ENCODE measurements at regions not wholly inside any gene's neighbourhood (a gene's known extent, or its start where the extent isn't known, plus 50 kb on each side); places are given as distances from the start of the nearest gene placed in this dataset.
"Not testable (repeated sequence)": the region's sequence is repeated elsewhere in the genome, so short reads cannot be mapped to it uniquely, and the experiment has no call there.

GRCh38 chr6:128711149-128711548 lies 171.8 kb upstream of the LAMA2 start:
- TF ChIP-seq CTCF (conservative IDR thresholded peaks at IDR 0.05; ENCODE audit: low read depth, low read length) (no peak), EZH2 (IDR thresholded peaks at IDR 0.05; ENCODE audit: borderline replicate concordance, low read depth, low read length, poor library complexity, severe bottlenecking) (no peak)
- Histone ChIP-seq H3K4me3 (ENCODE audit: low read depth, low read length, poor library complexity, severe bottlenecking) (no peak overlapping the region), H3K4me1 (ENCODE audit: insufficient read depth, low read length, poor library complexity, severe bottlenecking) (peaks cover 6% of the 10 kb centered on the region), H3K9me3 (ENCODE audit: low read depth, low read length, poor library complexity, severe bottlenecking) (no peaks in the 10 kb centered on the region), H3K27ac (ENCODE audit: low read depth, low read length, poor library complexity, severe bottlenecking) (no peak overlapping the region), H3K36me3 (ENCODE audit: insufficient read depth, low read length, poor library complexity, severe bottlenecking) (no peaks in the 10 kb centered on the region), H3K27me3 (replicated peaks; ENCODE audit: insufficient read depth, low read depth, low read length, poor library complexity) (no peaks in the 10 kb centered on the region)
- intact Hi-C loops (cut with micrococcal nuclease; ENCODE audit: unreplicated experiment) = no loop called here
- CTCF ChIA-PET = no interaction called here
- BruUV-seq (replicated peaks) = no TSS peak
- DNase-seq (ENCODE audit: low spot score) = no peak
- POLR2A ChIA-PET (ENCODE audit: low non-redundant PET) = no interaction called here

GRCh38 chr6:128710315-128710714 lies 172.6 kb upstream of the LAMA2 start:
- H3K9me3 ChIP-seq (ENCODE audit: low read depth, low read length, poor library complexity, severe bottlenecking) = no peaks in the 10 kb centered on the region
- POLR2A ChIA-PET (ENCODE audit: low non-redundant PET) = no interaction called here
- H3K27me3 ChIP-seq (replicated peaks; ENCODE audit: insufficient read depth, low read depth, low read length, poor library complexity) = no peaks in the 10 kb centered on the region
- intact Hi-C loops (cut with micrococcal nuclease; ENCODE audit: unreplicated experiment) = no loop called here
- H3K36me3 ChIP-seq (ENCODE audit: insufficient read depth, low read length, poor library complexity, severe bottlenecking) = no peaks in the 10 kb centered on the region
- TF ChIP-seq EZH2 (IDR thresholded peaks at IDR 0.05; ENCODE audit: borderline replicate concordance, low read depth, low read length, poor library complexity, severe bottlenecking) = no peak
- TF ChIP-seq CTCF (conservative IDR thresholded peaks at IDR 0.05; ENCODE audit: low read depth, low read length) = no peak
- peaks cover 6% of the 10 kb centered on the region for H3K4me1 ChIP-seq (ENCODE audit: insufficient read depth, low read length, poor library complexity, severe bottlenecking)
- no TSS peak for BruUV-seq (replicated peaks)
- H3K27ac ChIP-seq (ENCODE audit: low read depth, low read length, poor library complexity, severe bottlenecking) = no peak overlapping the region
- CTCF ChIA-PET = interaction anchor here (0.6 kb wide), 1 partner anchor 25 kb away, joined by 6 read pairs; no protein-coding TSS in a partner anchor
- H3K4me3 ChIP-seq (ENCODE audit: low read depth, low read length, poor library complexity, severe bottlenecking) = no peak overlapping the region
- DNase-seq (ENCODE audit: low spot score) = no peak

- ChIA-PET POLR2A (ENCODE audit: low non-redundant PET) (no interaction called here), CTCF (no interaction called here)
- Histone ChIP-seq H3K27ac (ENCODE audit: low read depth, low read length, poor library complexity, severe bottlenecking) (no peak overlapping the region), H3K27me3 (replicated peaks; ENCODE audit: insufficient read depth, low read depth, low read length, poor library complexity) (no peaks in the 10 kb centered on the region), H3K36me3 (ENCODE audit: insufficient read depth, low read length, poor library complexity, severe bottlenecking) (no peaks in the 10 kb centered on the region), H3K4me1 (ENCODE audit: insufficient read depth, low read length, poor library complexity, severe bottlenecking) (no peaks in the 10 kb centered on the region), H3K4me3 (ENCODE audit: low read depth, low read length, poor library complexity, severe bottlenecking) (no peak overlapping the region), H3K9me3 (ENCODE audit: low read depth, low read length, poor library complexity, severe bottlenecking) (no peaks in the 10 kb centered on the region)
- no peak for DNase-seq (ENCODE audit: low spot score)
- TF ChIP-seq CTCF (conservative IDR thresholded peaks at IDR 0.05; ENCODE audit: low read depth, low read length) = no peak
- no peak for TF ChIP-seq EZH2 (IDR thresholded peaks at IDR 0.05; ENCODE audit: borderline replicate concordance, low read depth, low read length, poor library complexity, severe bottlenecking)
- no TSS peak for BruUV-seq (replicated peaks)
- intact Hi-C loops (cut with micrococcal nuclease; ENCODE audit: unreplicated experiment) = no loop called here
These were observed 178.3 kb upstream of the LAMA2 start for GRCh38 chr6:128704601-128705000.

- H3K27ac ChIP-seq (ENCODE audit: low read depth, low read length, poor library complexity, severe bottlenecking); CTCF ChIA-PET; BruUV-seq (replicated peaks); H3K9me3 ChIP-seq (ENCODE audit: low read depth, low read length, poor library complexity, severe bottlenecking); intact Hi-C loops (cut with micrococcal nuclease; ENCODE audit: unreplicated experiment); H3K4me3 ChIP-seq (ENCODE audit: low read depth, low read length, poor library complexity, severe bottlenecking); H3K4me1 ChIP-seq (ENCODE audit: insufficient read depth, low read length, poor library complexity, severe bottlenecking); H3K36me3 ChIP-seq (ENCODE audit: insufficient read depth, low read length, poor library complexity, severe bottlenecking); H3K27me3 ChIP-seq (replicated peaks; ENCODE audit: insufficient read depth, low read depth, low read length, poor library complexity); DNase-seq (ENCODE audit: low spot score); POLR2A ChIA-PET (ENCODE audit: low non-redundant PET): not testable (repeated sequence)
These were observed 179.1 kb upstream of the LAMA2 start for GRCh38 chr6:128703794-128704193.

All from A673 (cell line).